OCI-LY3 (cell line): ENCODE measurements at regions not wholly inside any gene's neighbourhood (a gene's known extent, or its start where the extent isn't known, plus 50 kb on each side); places are given as distances from the start of the nearest gene placed in this dataset.

ENCODE experiments used
- H2AFZ ChIP-seq: fragments of 200-600, 300-600 bp; shearing (Covaris generic); 2 replicates; pipeline ENCODE4 v1.6.0; 2014; ENCODE audit warnings: antibody characterized with exemption, low read depth, low read length
- H3K27ac ChIP-seq: fragments of 200-600, 300-600 bp; sonication (generic); 2 replicates; pipeline ENCODE4 v1.5.1; 2014; ENCODE audit warnings: mild to moderate bottlenecking, low read length, moderate library complexity, mixed read lengths
- H3K27me3 ChIP-seq: fragments of 200-600, 300-600 bp; sonication (generic); 2 replicates; pipeline ENCODE4 v1.6.1; 2014; ENCODE audit warnings: low read depth, low read length, mixed read lengths
- H3K36me3 ChIP-seq: fragments of 200-600, 300-600 bp; sonication (generic); replicated peaks from 2 replicates; pipeline ENCODE3; 2014; ENCODE audit warnings: low read depth, low read length, mixed read lengths
- H3K4me1 ChIP-seq: fragments of 300-600, 200-600 bp; sonication (generic); 2 replicates; pipeline ENCODE4 v1.6.1; 2014; ENCODE audit warnings: low read length, mixed read lengths
- H3K4me2 ChIP-seq: fragments of 200-600, 300-600 bp; sonication (generic); 2 replicates; pipeline ENCODE4 v1.6.1; 2014; ENCODE audit warnings: low read length, mixed read lengths
- H3K4me3 ChIP-seq: fragments of 300-600, 200-600 bp; sonication (generic); 2 replicates; pipeline ENCODE4 v1.5.1; 2014; ENCODE audit warnings: antibody characterized with exemption, mild to moderate bottlenecking, low read length, moderate library complexity
- H3K79me2 ChIP-seq: fragments of 300-600, 200-600 bp; shearing (Covaris generic); 2 replicates; pipeline ENCODE4 v1.6.1; 2014; ENCODE audit warnings: mild to moderate bottlenecking, low read length, mixed read lengths
- H3K9ac ChIP-seq: fragments of 300-600, 200-600 bp; shearing (Covaris generic); 2 replicates; pipeline ENCODE4 v1.6.0; 2014; ENCODE audit warnings: mild to moderate bottlenecking, low read length, moderate library complexity
- H3K9me3 ChIP-seq: fragments of 200-600, 300-600 bp; shearing (Covaris generic); 2 replicates; pipeline ENCODE4 v1.6.1; 2014; ENCODE audit warnings: low read length, mixed read lengths; ENCODE audit not compliant: insufficient read depth
- H4K20me1 ChIP-seq: fragments of 200-600, 300-600 bp; sonication (generic); 2 replicates; pipeline ENCODE4 v1.6.1; 2016; ENCODE audit warnings: low read length, mixed read lengths; ENCODE audit not compliant: insufficient read depth
- EZH2phosphoT487 ChIP-seq: fragments of 200-600 bp; shearing (Covaris generic); IDR thresholded peaks from 2 replicates; pipeline ENCODE4 v1.6.1; 2018; ENCODE audit warnings: antibody characterized with exemption, mixed run types, low read depth
- TF ChIP-seq, protein P1 (sequence below): fragments of 200-600, 300-600 bp; sonication (generic); IDR thresholded peaks from 2 replicates; pipeline ENCODE4 v1.5.1; 2014; ENCODE audit warnings: antibody characterized with exemption, low read length, low read depth

DNA sequence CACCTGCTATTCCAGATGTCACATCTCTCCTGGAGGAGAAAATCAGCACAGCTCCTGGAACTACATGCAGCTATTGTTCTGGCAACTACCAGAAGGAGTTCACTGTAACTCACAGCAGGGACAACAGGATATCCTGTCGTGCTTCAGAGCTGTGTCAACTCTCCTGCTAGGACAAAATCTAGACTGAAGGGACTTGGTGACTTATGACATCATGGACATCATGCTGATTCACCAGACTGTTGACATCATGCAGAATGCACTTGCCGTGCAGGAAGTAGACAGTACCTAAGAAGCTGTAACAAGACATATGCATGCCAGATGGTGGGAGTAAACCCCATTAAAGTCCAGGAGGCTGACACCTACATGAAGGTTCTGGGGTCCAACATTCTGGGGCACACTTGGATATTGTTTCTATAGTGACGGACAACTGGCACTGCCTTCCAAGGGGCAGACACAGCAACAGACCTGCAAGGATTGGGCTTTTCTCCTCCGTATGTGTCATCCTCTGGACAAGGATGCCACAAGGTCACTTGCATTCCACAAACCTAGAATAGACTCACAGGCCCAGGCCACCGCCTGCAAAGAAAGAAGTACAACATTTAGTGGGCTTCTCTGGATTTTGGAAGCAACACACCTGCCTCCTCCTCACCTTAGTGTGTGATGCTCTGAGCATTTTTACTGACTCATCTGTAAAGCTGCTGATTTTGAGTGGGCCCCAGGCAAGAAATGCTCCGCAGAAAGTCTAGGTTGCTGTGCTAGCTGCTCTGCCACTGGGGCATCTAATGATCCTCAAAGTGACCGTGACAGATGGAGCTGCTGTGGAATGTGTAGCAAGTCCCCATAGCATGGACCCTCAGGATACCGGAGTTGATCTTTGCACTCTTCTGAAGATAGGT, 249.2 kb downstream of the MATN1 start:
- Histone ChIP-seq H3K9me3 (no peaks in the 10 kb centered on the region), H3K4me3 (no peak overlapping the region), H2AFZ (no peak overlapping the region), H3K79me2 (no peaks in the 10 kb centered on the region), H4K20me1 (no peaks in the 10 kb centered on the region), H3K27me3 (no peaks in the 10 kb centered on the region), H3K27ac (no peak overlapping the region), H3K36me3 (no peaks in the 10 kb centered on the region), H3K9ac (no peak overlapping the region), H3K4me2 (no peak overlapping the region), H3K4me1 (no peaks in the 10 kb centered on the region)
- TF ChIP-seq, protein P1, sequence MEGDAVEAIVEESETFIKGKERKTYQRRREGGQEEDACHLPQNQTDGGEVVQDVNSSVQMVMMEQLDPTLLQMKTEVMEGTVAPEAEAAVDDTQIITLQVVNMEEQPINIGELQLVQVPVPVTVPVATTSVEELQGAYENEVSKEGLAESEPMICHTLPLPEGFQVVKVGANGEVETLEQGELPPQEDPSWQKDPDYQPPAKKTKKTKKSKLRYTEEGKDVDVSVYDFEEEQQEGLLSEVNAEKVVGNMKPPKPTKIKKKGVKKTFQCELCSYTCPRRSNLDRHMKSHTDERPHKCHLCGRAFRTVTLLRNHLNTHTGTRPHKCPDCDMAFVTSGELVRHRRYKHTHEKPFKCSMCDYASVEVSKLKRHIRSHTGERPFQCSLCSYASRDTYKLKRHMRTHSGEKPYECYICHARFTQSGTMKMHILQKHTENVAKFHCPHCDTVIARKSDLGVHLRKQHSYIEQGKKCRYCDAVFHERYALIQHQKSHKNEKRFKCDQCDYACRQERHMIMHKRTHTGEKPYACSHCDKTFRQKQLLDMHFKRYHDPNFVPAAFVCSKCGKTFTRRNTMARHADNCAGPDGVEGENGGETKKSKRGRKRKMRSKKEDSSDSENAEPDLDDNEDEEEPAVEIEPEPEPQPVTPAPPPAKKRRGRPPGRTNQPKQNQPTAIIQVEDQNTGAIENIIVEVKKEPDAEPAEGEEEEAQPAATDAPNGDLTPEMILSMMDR, result no peak
- no peak for TF ChIP-seq EZH2phosphoT487

DNA sequence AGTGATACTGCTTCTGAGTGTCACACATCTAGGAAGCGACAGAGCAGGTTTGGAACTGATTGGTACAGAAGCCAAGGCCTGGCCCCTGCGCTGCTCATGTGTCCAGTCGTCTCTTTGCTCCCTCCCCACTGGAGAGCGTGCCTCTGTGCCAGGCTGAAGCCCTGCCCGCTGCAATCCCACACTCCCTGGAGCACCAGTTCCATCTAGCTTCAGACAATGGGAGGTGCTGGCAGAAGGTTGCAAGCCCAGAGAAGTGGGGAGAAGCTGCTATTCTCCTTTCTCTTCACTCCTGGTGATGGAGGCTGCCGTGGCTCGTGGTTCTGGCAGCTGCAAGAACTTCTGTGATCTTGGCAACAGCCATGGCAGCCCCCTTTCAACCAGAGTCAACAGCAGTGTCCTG, 250.9 kb downstream of the MATN1 start:
- Histone ChIP-seq H3K27me3 (no peaks in the 10 kb centered on the region), H4K20me1 (no peaks in the 10 kb centered on the region), H3K4me1 (no peaks in the 10 kb centered on the region), H3K9me3 (no peaks in the 10 kb centered on the region), H3K4me3 (no peak overlapping the region), H2AFZ (no peak overlapping the region), H3K79me2 (no peaks in the 10 kb centered on the region), H3K27ac (no peak overlapping the region), H3K9ac (no peak overlapping the region), H3K36me3 (no peaks in the 10 kb centered on the region), H3K4me2 (no peak overlapping the region)
- no peak for TF ChIP-seq EZH2phosphoT487
- TF ChIP-seq, protein P1, result no peak

DNA sequence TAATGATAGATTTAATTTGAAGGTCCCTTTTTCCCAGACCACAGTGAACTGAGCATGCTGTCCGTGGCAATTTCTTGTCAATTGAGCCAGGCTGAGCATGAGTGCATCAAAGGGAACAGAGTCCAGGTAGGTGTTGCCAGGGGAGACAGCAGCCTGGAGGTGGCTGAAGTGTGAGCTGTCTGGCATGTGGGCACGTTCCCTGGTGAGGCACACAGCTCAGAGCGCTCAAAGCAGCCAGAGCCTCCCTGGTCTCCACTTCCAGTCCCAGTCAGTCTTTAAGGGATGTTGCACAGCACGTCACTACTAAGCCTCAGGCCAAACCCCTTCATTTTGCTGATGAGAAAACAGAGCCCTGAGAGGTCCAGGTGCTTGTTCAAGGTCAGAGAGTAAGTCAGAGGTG, 251.4 kb downstream of the MATN1 start:
- Histone ChIP-seq H3K36me3 (no peaks in the 10 kb centered on the region), H3K9ac (no peak overlapping the region), H2AFZ (no peak overlapping the region), H3K4me3 (no peak overlapping the region), H3K79me2 (no peaks in the 10 kb centered on the region), H3K27ac (no peak overlapping the region), H4K20me1 (no peaks in the 10 kb centered on the region), H3K4me1 (no peaks in the 10 kb centered on the region), H3K4me2 (no peak overlapping the region), H3K9me3 (no peaks in the 10 kb centered on the region), H3K27me3 (no peaks in the 10 kb centered on the region)
- TF ChIP-seq EZH2phosphoT487, result no peak

DNA sequence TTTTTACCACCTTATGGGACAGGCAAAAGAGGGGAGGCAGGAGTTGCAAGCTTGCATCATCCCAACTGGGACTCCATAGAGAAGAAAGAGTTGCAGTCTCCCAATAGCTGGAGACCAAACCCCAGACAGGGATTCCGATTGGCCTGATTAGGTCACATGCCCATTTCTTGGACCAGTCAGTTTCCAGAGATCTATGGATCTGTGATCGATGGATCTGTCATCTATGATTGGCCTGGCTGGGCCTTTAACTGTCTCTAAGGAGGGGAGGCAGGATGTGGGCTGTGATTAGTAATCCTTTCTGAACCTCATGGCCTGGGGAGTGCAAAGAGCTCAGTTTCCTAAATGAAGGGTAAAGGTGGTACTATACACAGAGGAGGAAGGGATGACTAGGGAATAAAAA, 252.1 kb downstream of the MATN1 start:
- TF ChIP-seq, protein P1, result no peak
- no peak for TF ChIP-seq EZH2phosphoT487
- Histone ChIP-seq H2AFZ (no peak overlapping the region), H3K36me3 (no peaks in the 10 kb centered on the region), H3K4me1 (no peaks in the 10 kb centered on the region), H3K9me3 (no peaks in the 10 kb centered on the region), H3K27me3 (no peaks in the 10 kb centered on the region), H3K27ac (no peak overlapping the region), H3K79me2 (no peaks in the 10 kb centered on the region), H3K4me2 (no peak overlapping the region), H3K9ac (no peak overlapping the region), H4K20me1 (no peaks in the 10 kb centered on the region), H3K4me3 (no peak overlapping the region)
